H1 (cell line): ENCODE measurements at regions not wholly inside any gene's neighbourhood (a gene's known extent, or its start where the extent isn't known, plus 50 kb on each side); places are given as distances from the start of the nearest gene placed in this dataset.

Experiments used
- ATF3 ChIP-seq: IDR thresholded peaks from 2 replicates; pipeline ENCODE4 v1.6.1; 2011; ENCODE audit warnings: low read depth, mild to moderate bottlenecking, low read length; ENCODE audit not compliant: insufficient read depth
- CBX8 ChIP-seq: fragments of 300-800, 300-1000 bp; sonication (generic); IDR thresholded peaks from 2 replicates; pipeline ENCODE4 v1.7.1; 2016; ENCODE audit warnings: low read depth, low read length, borderline replicate concordance
- CHD7 ChIP-seq: fragments of 300-600 bp; sonication (generic); IDR thresholded peaks from 2 replicates; pipeline ENCODE4 v1.7.1; 2012; ENCODE audit warnings: low read length, moderate library complexity, mild to moderate bottlenecking, inconsistent platforms; ENCODE audit not compliant: insufficient replicate concordance
- CTBP2 ChIP-seq: IDR thresholded peaks from 2 replicates; pipeline ENCODE4 v1.7.0; 2011; ENCODE audit warnings: borderline replicate concordance, mild to moderate bottlenecking, moderate library complexity, mixed read lengths, low read length; ENCODE audit not compliant: insufficient read depth, insufficient read length
- MAX ChIP-seq: IDR thresholded peaks from 2 replicates; pipeline ENCODE4 v1.6.1; 2012; ENCODE audit warnings: inconsistent platforms
- RAD21 ChIP-seq, 2 experiments: IDR thresholded peaks in 1 of 2; conservative IDR thresholded peaks in 1 of 2; 2 replicates each; pipeline ENCODE4 v1.6.1; 2011; ENCODE audit warnings: low read depth in 2 of 2, low read length in 2 of 2, improper control_type of control experiment in 1 of 2, inconsistent platforms in 1 of 2, mild to moderate bottlenecking in 1 of 2, moderate library complexity in 1 of 2
- RBBP5 ChIP-seq: IDR thresholded peaks from 2 replicates; pipeline ENCODE4 v1.7.1; 2012; ENCODE audit warnings: low read depth, mild to moderate bottlenecking, inconsistent platforms, low read length, moderate library complexity, borderline replicate concordance
- SIN3A ChIP-seq, 2 experiments: IDR thresholded peaks in 1 of 2; conservative IDR thresholded peaks in 1 of 2; 2 replicates each; pipeline ENCODE4 v1.6.1; 2011 to 2012; ENCODE audit warnings: low read length in 2 of 2, improper control_type of control experiment in 1 of 2, low read depth in 1 of 2, mild to moderate bottlenecking in 1 of 2
- SUZ12 ChIP-seq: fragments of 200-600 bp; sonication (generic); IDR thresholded peaks from 2 replicates; pipeline ENCODE4 v1.6.1; 2012; ENCODE audit warnings: mild to moderate bottlenecking, inconsistent platforms, low read length, moderate library complexity, mixed read lengths
- TBP ChIP-seq: IDR thresholded peaks from 2 replicates; pipeline ENCODE4 v1.6.1; 2011; ENCODE audit warnings: low read depth, low read length, improper control_type of control experiment

GRCh38 chr22:48688366-48688765 lies 1139.3 kb downstream of the BRD1 start (continued):
- TF ChIP-seq CHD7 (no peak), RAD21 (IDR thresholded peaks at IDR 0.05 in 1 of 2, conservative IDR thresholded peaks at IDR 0.05 in 1 of 2; ENCODE audit: low read depth in 2 of 2, low read length in 2 of 2) (no peak), SUZ12 (no peak), SIN3A (conservative IDR thresholded peaks at IDR 0.05 in 1 of 2, IDR thresholded peaks at IDR 0.05 in 1 of 2; ENCODE audit: low read depth in 1 of 2, low read length in 2 of 2) (no peak), CBX8 (no peak), TBP (no peak), RBBP5 (no peak), ATF3 (no peak), MAX (no peak), CTBP2 (no peak)
